Lung (tissue), 11 donors: ENCODE measurements at regions not wholly inside any gene's neighbourhood (a gene's known extent, or its start where the extent isn't known, plus 50 kb on each side); places are given as distances from the start of the nearest gene placed in this dataset.

ENCODE experiments used
- ATAC-seq: fragments of 200-7000 bp; cut with Tn5 transposase; one replicate; pipeline ENCODE4 v1.9.1; 2020; ENCODE audit warnings: moderate number of reproducible peaks; ENCODE audit not compliant: insufficient read depth, low FRiP score
- DNase-seq, 3 donors: peaks; one replicate each; pipeline ENCODE4 v3.0.0-alpha.2; 2013 to 2017
- H3K27ac ChIP-seq, 2 donors: one replicate each; pipeline ENCODE4 v1.5.1; 2013; ENCODE audit warnings: mild to moderate bottlenecking in 2 of 2, moderate library complexity in 2 of 2, control low read depth in 1 of 2, inconsistent platforms in 1 of 2, low read depth in 1 of 2, low read length in 1 of 2
- H3K27me3 ChIP-seq, 3 donors: one replicate each; pipeline ENCODE4 v1.5.1; 2013; ENCODE audit warnings: low read length in 2 of 3; ENCODE audit not compliant: control insufficient read depth in 3 of 3, insufficient read depth in 3 of 3
- H3K36me3 ChIP-seq, 4 donors: one replicate each; pipeline ENCODE4 v1.5.1; 2013; ENCODE audit warnings: low read length in 4 of 4, mild to moderate bottlenecking in 1 of 4, moderate library complexity in 1 of 4; ENCODE audit not compliant: control insufficient read depth in 4 of 4, insufficient read depth in 4 of 4
- H3K4me1 ChIP-seq, 5 donors: one replicate each; pipeline ENCODE4 v1.5.1; 2013; ENCODE audit warnings: low read length in 5 of 5, mild to moderate bottlenecking in 2 of 5, moderate library complexity in 1 of 5; ENCODE audit not compliant: control insufficient read depth in 5 of 5, insufficient read depth in 5 of 5
- H3K4me3 ChIP-seq: one replicate; pipeline ENCODE4 v1.5.1; 2013; ENCODE audit warnings: mild to moderate bottlenecking, control low read depth, moderate library complexity
- H3K9ac ChIP-seq, 2 donors: one replicate each; pipeline ENCODE4 v1.5.1; 2013; ENCODE audit warnings: low read length in 2 of 2, control low read depth in 1 of 2; ENCODE audit not compliant: insufficient read depth in 1 of 2
- H3K9me3 ChIP-seq, 4 donors: one replicate each; pipeline ENCODE4 v1.5.1; 2013; ENCODE audit warnings: low read length in 3 of 4, mild to moderate bottlenecking in 1 of 4, moderate library complexity in 1 of 4; ENCODE audit not compliant: control insufficient read depth in 4 of 4, insufficient read depth in 3 of 4
- WGBS, 2 donors: extraction: QIAGEN DNeasy Blood & Tissue Kit; methylation state at CpG; one replicate each; pipeline ENCODE4 v1.1.7; 2013; 5-methylcytosine and 5-hydroxymethylcytosine counted together
- TF ChIP-seq, protein P1 (sequence below): IDR thresholded peaks from 2 replicates; pipeline ENCODE4 v1.5.1; 2012; ENCODE audit warnings: mild to moderate bottlenecking; ENCODE audit errors: control extremely low read depth, extremely low read depth
- donor health status: control.
- donor health status: control.
- donor health status: Bipolar disorder and iron deficiency.
- donor health status: healthy.
- donor health status: DM: yes; HTN: yes; CAD: no.

DNA sequence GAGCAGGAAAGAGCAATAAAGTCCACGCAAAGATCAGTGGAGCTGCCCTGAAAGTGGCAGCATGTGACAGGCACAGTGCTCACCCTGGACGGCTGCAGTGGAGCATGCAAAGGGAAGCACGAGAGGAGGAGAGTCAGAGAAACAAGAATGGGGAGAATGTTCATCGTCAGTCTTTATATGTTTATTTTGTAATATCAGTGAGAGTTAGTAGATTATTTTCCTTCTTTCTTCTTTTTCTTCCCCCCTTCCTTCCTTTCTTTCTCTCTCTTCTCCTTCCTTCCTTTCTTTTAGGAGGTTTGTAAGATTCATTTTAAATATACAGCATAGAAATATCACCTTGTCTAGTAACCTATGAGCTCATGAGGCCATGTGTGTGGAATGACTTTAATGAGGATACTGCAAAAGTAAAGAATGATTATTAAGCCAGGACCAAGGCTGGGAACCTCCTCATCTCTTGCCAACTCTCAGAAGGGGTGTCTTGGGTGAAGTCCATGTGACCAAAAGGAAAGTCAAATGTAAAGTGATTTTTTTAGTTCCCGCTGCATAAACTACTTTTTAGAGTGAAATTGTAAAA, 321.1 kb downstream of the AASDHPPT start:
- TF ChIP-seq, protein P1, sequence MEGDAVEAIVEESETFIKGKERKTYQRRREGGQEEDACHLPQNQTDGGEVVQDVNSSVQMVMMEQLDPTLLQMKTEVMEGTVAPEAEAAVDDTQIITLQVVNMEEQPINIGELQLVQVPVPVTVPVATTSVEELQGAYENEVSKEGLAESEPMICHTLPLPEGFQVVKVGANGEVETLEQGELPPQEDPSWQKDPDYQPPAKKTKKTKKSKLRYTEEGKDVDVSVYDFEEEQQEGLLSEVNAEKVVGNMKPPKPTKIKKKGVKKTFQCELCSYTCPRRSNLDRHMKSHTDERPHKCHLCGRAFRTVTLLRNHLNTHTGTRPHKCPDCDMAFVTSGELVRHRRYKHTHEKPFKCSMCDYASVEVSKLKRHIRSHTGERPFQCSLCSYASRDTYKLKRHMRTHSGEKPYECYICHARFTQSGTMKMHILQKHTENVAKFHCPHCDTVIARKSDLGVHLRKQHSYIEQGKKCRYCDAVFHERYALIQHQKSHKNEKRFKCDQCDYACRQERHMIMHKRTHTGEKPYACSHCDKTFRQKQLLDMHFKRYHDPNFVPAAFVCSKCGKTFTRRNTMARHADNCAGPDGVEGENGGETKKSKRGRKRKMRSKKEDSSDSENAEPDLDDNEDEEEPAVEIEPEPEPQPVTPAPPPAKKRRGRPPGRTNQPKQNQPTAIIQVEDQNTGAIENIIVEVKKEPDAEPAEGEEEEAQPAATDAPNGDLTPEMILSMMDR = no peak
- Histone ChIP-seq H3K4me1 (peaks cover 0 to 9% (median 0%) of the 10 kb centered on the region in 5 donors), H3K4me3 (no peak overlapping the region), H3K9me3 (peaks cover 0 to 6% (median 3%) of the 10 kb centered on the region in 4 donors), H3K27ac (no peak overlapping the region), H3K36me3 (no peaks in the 10 kb centered on the region), H3K9ac (no peak overlapping the region), H3K27me3 (no peaks in the 10 kb centered on the region)
- WGBS, 2 donors = 61 to 62% methylated on average over 5 of the region's 5 CpGs
- ATAC-seq (no peak), DNase-seq (no peak)

DNA sequence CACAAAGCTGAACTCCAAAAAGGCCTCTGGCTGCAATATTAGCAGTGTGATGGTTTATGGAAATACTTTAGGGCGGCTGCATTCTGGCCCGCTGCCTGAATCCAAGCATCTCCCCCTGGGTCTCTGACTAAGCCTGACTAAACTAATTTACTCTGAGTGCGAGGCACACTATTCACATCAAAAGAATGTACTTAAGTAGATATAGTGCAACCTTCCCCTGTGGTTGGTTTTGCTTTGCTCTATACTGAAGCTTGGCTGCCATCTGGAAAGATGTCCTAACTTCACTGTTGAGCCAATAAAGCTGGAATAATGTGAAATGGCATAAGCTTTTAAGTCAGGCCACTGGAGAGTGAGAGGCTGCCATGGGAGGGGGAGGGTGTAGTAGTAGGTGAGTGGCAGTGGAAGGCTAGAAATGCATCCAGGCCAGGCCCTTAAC, 321.6 kb downstream of the AASDHPPT start:
- TF ChIP-seq, protein P1 = no peak
- peak; percentile 71 for ATAC-seq
- Histone ChIP-seq H3K4me1 (peaks cover 0 to 9% (median 0%) of the 10 kb centered on the region in 5 donors), H3K36me3 (no peaks in the 10 kb centered on the region), H3K9me3 (peaks cover 0 to 6% (median 3%) of the 10 kb centered on the region in 4 donors), H3K9ac (no peak overlapping the region), H3K4me3 (no peak overlapping the region), H3K27me3 (no peaks in the 10 kb centered on the region), H3K27ac (no peak overlapping the region)
- DNase-seq = peak; percentile 26 to 55 (median 54)
- 64 to 74% methylated on average over 3 of the region's 3 CpGs for WGBS, 2 donors

DNA sequence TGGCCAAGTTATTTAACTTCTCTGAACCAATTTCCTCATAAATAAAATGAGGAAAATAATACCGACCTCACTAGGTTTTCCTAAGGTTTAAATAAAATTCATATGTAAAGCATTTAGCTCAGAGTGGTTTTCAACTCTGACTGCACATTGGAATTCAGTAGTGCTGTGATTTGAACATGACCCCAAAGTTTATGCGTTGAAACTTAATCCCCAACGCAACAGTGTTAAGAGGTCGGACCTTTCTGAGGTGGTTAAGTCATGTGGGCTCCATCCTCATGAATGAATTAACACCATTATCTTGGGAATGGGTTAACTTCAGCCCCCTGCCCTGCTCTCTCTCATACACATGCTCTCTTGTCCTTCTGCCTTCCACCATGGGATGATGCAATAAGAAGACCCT, 322.2 kb downstream of the AASDHPPT start:
- WGBS, 2 donors = 92 to 95% methylated on average over 4 of the region's 4 CpGs
- Histone ChIP-seq H3K9me3 (peaks cover 0 to 6% (median 3%) of the 10 kb centered on the region in 4 donors), H3K9ac (no peak overlapping the region), H3K4me1 (peaks cover 0 to 9% (median 0%) of the 10 kb centered on the region in 5 donors), H3K27ac (no peak overlapping the region), H3K27me3 (no peaks in the 10 kb centered on the region), H3K36me3 (no peaks in the 10 kb centered on the region), H3K4me3 (no peak overlapping the region)
- no peak for ATAC-seq
- TF ChIP-seq, protein P1 = no peak
- no peak for DNase-seq
